IMR-90 (cell line): ENCODE measurements at regions not wholly inside any gene's neighbourhood (a gene's known extent, or its start where the extent isn't known, plus 50 kb on each side); places are given as distances from the start of the nearest gene placed in this dataset.

Experiments
- ATAC-seq: fragments of 200-7000 bp; cut with Tn5 transposase; 2 replicates; pipeline ENCODE4 v1.9.1; 2020; ENCODE audit warnings: low read depth, mild to moderate bottlenecking, moderate library complexity
- BruUV-seq: library from RNA; stranded (reverse); fragments of 400-500 nt; replicated peaks from 2 replicates; lab custom pipeline; 2021; lab: Mats Ljungman, UMichigan
- CTCF ChIA-PET: fragments of 300-600 bp; formaldehyde crosslinking; extraction: SDS; loops from one replicate; lab custom pipeline; 2021; ENCODE audit warnings: antibody characterized with exemption; lab: Yijun Ruan, JAX
- POLR2A ChIA-PET: fragments of 300-600 bp; sonication (Branson Sonifier 250); formaldehyde crosslinking; loops from one replicate; lab custom pipeline; 2022; ENCODE audit warnings: antibody characterized with exemption; ENCODE audit not compliant: unreplicated experiment; lab: Charles Lee
- DNase-seq: peaks from one replicate; pipeline ENCODE4 v3.0.0; 2013
- H2AFZ ChIP-seq: replicated peaks from 2 replicates; pipeline ENCODE3; 2013; ENCODE audit warnings: low read length, mild to moderate bottlenecking; ENCODE audit not compliant: poor library complexity
- H2AK5ac ChIP-seq: 2 replicates; pipeline ENCODE4 v1.6.1; 2013; ENCODE audit warnings: low read depth, low read length, inconsistent platforms
- H2AK9ac ChIP-seq: replicated peaks from 2 replicates; pipeline ENCODE3; 2013; ENCODE audit warnings: mild to moderate bottlenecking, low read depth, low read length, moderate library complexity; ENCODE audit not compliant: poor library complexity
- H2BK120ac ChIP-seq: 2 replicates; pipeline ENCODE4 v1.6.1; 2013; ENCODE audit warnings: low read depth, low read length, inconsistent platforms
- H2BK15ac ChIP-seq: 3 replicates; pipeline ENCODE4 v1.6.1; 2013; ENCODE audit warnings: low read depth, low read length, inconsistent platforms
- H2BK20ac ChIP-seq: 2 replicates; pipeline ENCODE4 v1.6.1; 2013; ENCODE audit warnings: low read depth, mild to moderate bottlenecking, inconsistent platforms, low read length, moderate library complexity
- H2BK5ac ChIP-seq: 2 replicates; pipeline ENCODE4 v1.6.1; 2013; ENCODE audit warnings: mild to moderate bottlenecking, low read depth, low read length, inconsistent platforms; ENCODE audit not compliant: poor library complexity, severe bottlenecking
- H3K14ac ChIP-seq: replicated peaks from 2 replicates; pipeline ENCODE4 v1.6.1; 2013; ENCODE audit warnings: low read depth, low read length, inconsistent platforms
- H3K18ac ChIP-seq: 2 replicates; pipeline ENCODE4 v1.6.1; 2013; ENCODE audit warnings: low read depth, low read length, control low read depth
- H3K23ac ChIP-seq: 2 replicates; pipeline ENCODE4 v1.6.1; 2013; ENCODE audit warnings: low read depth, low read length, inconsistent platforms
- H3K27ac ChIP-seq: 2 replicates; pipeline ENCODE4 v1.5.1; 2013; ENCODE audit warnings: mild to moderate bottlenecking, control low read depth, low read length; ENCODE audit not compliant: insufficient read depth
- H3K27me3 ChIP-seq: 2 replicates; pipeline ENCODE4 v1.6.1; 2013; ENCODE audit warnings: low read length; ENCODE audit not compliant: control insufficient read depth, insufficient read depth
- H3K36me3 ChIP-seq: 2 replicates; pipeline ENCODE4 v1.6.1; 2013; ENCODE audit warnings: low read length, mixed read lengths; ENCODE audit not compliant: control insufficient read depth, insufficient read depth
- H3K4ac ChIP-seq: 2 replicates; pipeline ENCODE4 v1.6.1; 2013; ENCODE audit warnings: low read depth, low read length, inconsistent platforms
- H3K4me1 ChIP-seq: 2 replicates; pipeline ENCODE4 v1.6.1; 2013; ENCODE audit warnings: low read length, mixed read lengths; ENCODE audit not compliant: control insufficient read depth, insufficient read depth
- H3K4me2 ChIP-seq: 2 replicates; pipeline ENCODE4 v1.6.1; 2013; ENCODE audit warnings: low read depth, mild to moderate bottlenecking, control low read depth, low read length, moderate library complexity
- H3K4me3 ChIP-seq: 2 replicates; pipeline ENCODE4 v1.5.1; 2013; ENCODE audit warnings: low read depth, mild to moderate bottlenecking, control low read depth, low read length, moderate library complexity; ENCODE audit not compliant: insufficient read depth
- H3K56ac ChIP-seq: 2 replicates; pipeline ENCODE4 v1.6.1; 2013; ENCODE audit warnings: low read length, inconsistent platforms; ENCODE audit not compliant: insufficient read depth; ENCODE audit errors: extremely low read depth
- H3K79me1 ChIP-seq, 2 experiments: 2 replicates each; pipeline ENCODE4 v1.6.1; 2013; ENCODE audit warnings: low read length in 2 of 2, inconsistent platforms in 1 of 2, low read depth in 1 of 2
- H3K9ac ChIP-seq: 2 replicates; pipeline ENCODE4 v1.6.1; 2013; ENCODE audit warnings: low read depth, low read length, control low read depth
- H3K9me1 ChIP-seq: 2 replicates; pipeline ENCODE4 v1.6.1; 2013; ENCODE audit warnings: low read length, inconsistent platforms; ENCODE audit not compliant: insufficient read depth
- H3K9me3 ChIP-seq: 2 replicates; pipeline ENCODE4 v1.6.1; 2013; ENCODE audit warnings: low read length; ENCODE audit not compliant: control insufficient read depth, insufficient read depth
- H4K20me1 ChIP-seq: 2 replicates; pipeline ENCODE4 v1.6.1; 2013; ENCODE audit warnings: low read length, inconsistent platforms; ENCODE audit not compliant: insufficient read depth
- H4K5ac ChIP-seq: 2 replicates; pipeline ENCODE4 v1.6.1; 2013; ENCODE audit warnings: mild to moderate bottlenecking, low read depth, low read length, control low read depth
- H4K8ac ChIP-seq, 2 experiments: 2 replicates each; pipeline ENCODE4 v1.6.1; 2013; ENCODE audit warnings: low read depth in 2 of 2, low read length in 2 of 2, control low read depth in 1 of 2, inconsistent platforms in 1 of 2
- H4K91ac ChIP-seq: 2 replicates; pipeline ENCODE4 v1.6.1; 2013; ENCODE audit warnings: low read depth, low read length, inconsistent platforms; ENCODE audit not compliant: insufficient read depth
- BHLHE40 ChIP-seq: fragments of 150-350 bp; IDR thresholded peaks from 2 replicates; pipeline ENCODE4 v1.6.1; 2016; ENCODE audit warnings: mild to moderate bottlenecking, low read depth, low read length
- CEBPB ChIP-seq: IDR thresholded peaks from 2 replicates; pipeline ENCODE4 v1.6.1; 2012; ENCODE audit warnings: low read depth, low read length, improper control_type of control experiment
- MAFK ChIP-seq: IDR thresholded peaks from 2 replicates; pipeline ENCODE4 v1.6.1; 2012; ENCODE audit warnings: low read depth, low read length, improper control_type of control experiment
- MXI1 ChIP-seq: IDR thresholded peaks from 2 replicates; pipeline ENCODE4 v1.6.1; 2012; ENCODE audit warnings: low read depth, mild to moderate bottlenecking, low read length, moderate library complexity, borderline replicate concordance
- NFE2L2 ChIP-seq: fragments of 150-350 bp; IDR thresholded peaks from 2 replicates; pipeline ENCODE4 v1.6.1; 2016; ENCODE audit warnings: low read depth, mild to moderate bottlenecking, low read length
- POLR2A ChIP-seq: IDR thresholded peaks from 2 replicates; pipeline ENCODE4 v1.6.1; 2012; ENCODE audit warnings: mild to moderate bottlenecking, low read depth, low read length
- RAD21 ChIP-seq: IDR thresholded peaks from 2 replicates; pipeline ENCODE4 v1.6.1; 2012; ENCODE audit warnings: low read length, improper control_type of control experiment
- WGBS, 2 experiments: methylation state at CpG; one replicate each; pipeline versions ENCODE4 v1.1.5 to v1.1.7; 2013; ENCODE audit warnings: missing lambda C conversion rate in 2 of 2; ENCODE audit not compliant: insufficient read length in 1 of 2; ENCODE audit errors: extremely low coverage in 2 of 2; 5-methylcytosine and 5-hydroxymethylcytosine counted together
- dilution Hi-C: fragments of 300-500 bp; cut with HindIII; formaldehyde crosslinking; loops from one replicate; pipeline ENCODE4 v1.14.3; 2018; ENCODE audit warnings: low sequenced_read_pairs; ENCODE audit not compliant: unreplicated experiment
- in situ Hi-C: fragments of 300-500 bp; cut with MboI; formaldehyde crosslinking; loops from 3 replicates; pipeline ENCODE4 v1.14.3; 2019; ENCODE audit warnings: low sequenced_read_pairs, inconsistent platforms, mixed read lengths
- intact Hi-C: fragments of 100-400 bp; cut with micrococcal nuclease; formaldehyde crosslinking; loops from 2 replicates; pipeline ENCODE4 v1.10.0; 2022
- TF ChIP-seq, protein P1 (sequence below): conservative IDR thresholded peaks from 2 replicates; pipeline ENCODE4 v1.5.1; 2012; ENCODE audit warnings: mild to moderate bottlenecking, low read depth, low read length, improper control_type of control experiment
- TF ChIP-seq, protein P2 (sequence below): fragments of 150-350 bp; IDR thresholded peaks from 2 replicates; pipeline ENCODE4 v1.6.1; 2016; ENCODE audit warnings: low read depth, mild to moderate bottlenecking, low read length, moderate library complexity, borderline replicate concordance

DNA sequence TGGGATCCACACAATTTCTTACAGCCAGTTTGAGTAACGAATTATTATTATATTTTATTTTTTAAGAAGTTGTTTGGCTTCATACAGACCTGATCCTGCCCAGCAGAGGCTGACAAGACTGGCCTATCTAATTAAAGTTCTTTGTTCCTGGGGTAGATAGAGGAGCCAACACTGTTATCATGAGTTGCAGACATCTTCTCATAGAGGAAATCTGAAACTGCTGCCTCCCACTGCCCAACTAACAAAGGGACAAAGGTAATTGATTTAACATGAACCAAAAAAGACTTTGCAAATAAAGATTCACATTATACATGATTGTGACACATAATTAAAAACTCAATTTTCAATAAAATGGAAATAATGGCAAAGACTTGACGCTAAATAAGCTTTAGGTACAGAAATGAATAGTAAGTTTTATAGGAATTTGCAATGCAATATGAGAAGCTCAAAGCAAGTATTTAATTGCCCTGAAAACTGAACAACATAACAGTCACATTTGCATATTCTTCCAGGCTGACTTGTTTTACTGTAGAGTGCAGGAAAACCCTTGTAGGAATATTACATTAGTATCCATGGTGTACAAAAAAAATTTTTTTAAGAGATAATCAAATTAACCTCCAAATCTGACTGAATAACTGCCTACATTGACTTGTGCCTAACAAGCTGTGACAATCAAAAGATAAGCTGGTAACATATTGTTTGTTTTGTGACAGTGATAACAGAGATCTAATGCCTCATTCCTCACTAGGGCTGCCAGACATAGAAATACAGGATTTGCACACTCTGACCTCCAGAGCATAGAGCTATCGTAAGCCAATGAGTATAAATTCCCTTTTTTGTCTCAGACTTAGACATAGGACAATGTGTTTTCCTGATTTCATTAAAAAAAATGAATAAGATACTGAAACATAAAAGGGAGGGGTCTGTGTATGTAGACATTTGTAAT is 273.2 kb downstream of the MFSD1 start:
- no peak overlapping the region for H3K14ac ChIP-seq
- H3K56ac ChIP-seq, result no peak overlapping the region
- H2BK20ac ChIP-seq, result no peak overlapping the region
- no peak overlapping the region for H3K27ac ChIP-seq
- POLR2A ChIA-PET, result no interaction called here
- no peak for TF ChIP-seq NFE2L2
- TF ChIP-seq, protein P1, sequence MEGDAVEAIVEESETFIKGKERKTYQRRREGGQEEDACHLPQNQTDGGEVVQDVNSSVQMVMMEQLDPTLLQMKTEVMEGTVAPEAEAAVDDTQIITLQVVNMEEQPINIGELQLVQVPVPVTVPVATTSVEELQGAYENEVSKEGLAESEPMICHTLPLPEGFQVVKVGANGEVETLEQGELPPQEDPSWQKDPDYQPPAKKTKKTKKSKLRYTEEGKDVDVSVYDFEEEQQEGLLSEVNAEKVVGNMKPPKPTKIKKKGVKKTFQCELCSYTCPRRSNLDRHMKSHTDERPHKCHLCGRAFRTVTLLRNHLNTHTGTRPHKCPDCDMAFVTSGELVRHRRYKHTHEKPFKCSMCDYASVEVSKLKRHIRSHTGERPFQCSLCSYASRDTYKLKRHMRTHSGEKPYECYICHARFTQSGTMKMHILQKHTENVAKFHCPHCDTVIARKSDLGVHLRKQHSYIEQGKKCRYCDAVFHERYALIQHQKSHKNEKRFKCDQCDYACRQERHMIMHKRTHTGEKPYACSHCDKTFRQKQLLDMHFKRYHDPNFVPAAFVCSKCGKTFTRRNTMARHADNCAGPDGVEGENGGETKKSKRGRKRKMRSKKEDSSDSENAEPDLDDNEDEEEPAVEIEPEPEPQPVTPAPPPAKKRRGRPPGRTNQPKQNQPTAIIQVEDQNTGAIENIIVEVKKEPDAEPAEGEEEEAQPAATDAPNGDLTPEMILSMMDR, result no peak
- TF ChIP-seq POLR2A, result no peak
- TF ChIP-seq, protein P2, sequence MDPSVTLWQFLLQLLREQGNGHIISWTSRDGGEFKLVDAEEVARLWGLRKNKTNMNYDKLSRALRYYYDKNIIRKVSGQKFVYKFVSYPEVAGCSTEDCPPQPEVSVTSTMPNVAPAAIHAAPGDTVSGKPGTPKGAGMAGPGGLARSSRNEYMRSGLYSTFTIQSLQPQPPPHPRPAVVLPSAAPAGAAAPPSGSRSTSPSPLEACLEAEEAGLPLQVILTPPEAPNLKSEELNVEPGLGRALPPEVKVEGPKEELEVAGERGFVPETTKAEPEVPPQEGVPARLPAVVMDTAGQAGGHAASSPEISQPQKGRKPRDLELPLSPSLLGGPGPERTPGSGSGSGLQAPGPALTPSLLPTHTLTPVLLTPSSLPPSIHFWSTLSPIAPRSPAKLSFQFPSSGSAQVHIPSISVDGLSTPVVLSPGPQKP, result no peak
- no peak for TF ChIP-seq BHLHE40
- no peak for TF ChIP-seq CEBPB
- TF ChIP-seq RAD21, result no peak
- no peak for TF ChIP-seq MXI1
- no peak for TF ChIP-seq MAFK
- in situ Hi-C loops, result no loop called here
- dilution Hi-C loops, result no loop called here
- H4K91ac ChIP-seq, result no peak overlapping the region
- intact Hi-C loops, result no loop called here
- no peak overlapping the region for H3K18ac ChIP-seq
- BruUV-seq, result no TSS peak
- no peaks in the 10 kb centered on the region for H3K9me3 ChIP-seq
- no peaks in the 10 kb centered on the region for H3K27me3 ChIP-seq
- H4K5ac ChIP-seq, result no peak overlapping the region
- H2AK5ac ChIP-seq, result no peak overlapping the region
- no peak overlapping the region for H3K23ac ChIP-seq
- no peak overlapping the region for H2BK120ac ChIP-seq
- H3K4ac ChIP-seq, result no peak overlapping the region
- H3K4me3 ChIP-seq, result no peak overlapping the region
- H2BK15ac ChIP-seq, result no peak overlapping the region
- H3K36me3 ChIP-seq, result no peaks in the 10 kb centered on the region
- no peak overlapping the region for H4K8ac ChIP-seq
- H3K4me1 ChIP-seq, result no peaks in the 10 kb centered on the region
- no peaks in the 10 kb centered on the region for H4K20me1 ChIP-seq
- no peaks in the 10 kb centered on the region for H3K9me1 ChIP-seq
- H3K4me2 ChIP-seq, result no peak overlapping the region
- ATAC-seq (no peak), DNase-seq (no peak)
- CTCF ChIA-PET, result interaction anchor here (1.1 kb wide), 1 partner anchor 185 kb away, joined by 3 read pairs; no protein-coding TSS in a partner anchor
- no peaks in the 10 kb centered on the region for H3K79me1 ChIP-seq
- no peak overlapping the region for H3K9ac ChIP-seq
- no peak overlapping the region for H2AK9ac ChIP-seq
- WGBS, 2 experiments, result no CpG with 5 or more reads among the region's 3 CpGs
- no peak overlapping the region for H2AFZ ChIP-seq
- no peak overlapping the region for H2BK5ac ChIP-seq
